K562 (cell line): ENCODE measurements at regions not wholly inside any gene's neighbourhood (a gene's known extent, or its start where the extent isn't known, plus 50 kb on each side); places are given as distances from the start of the nearest gene placed in this dataset.

Experiments used
- ATAC-seq: fragments of 200-7000 bp; cut with Tn5 transposase; 3 replicates; pipeline ENCODE4 v1.9.1; 2020; ENCODE audit warnings: moderate library complexity
- BruUV-seq: library from RNA; stranded (reverse); fragments of 400-500 nt; replicated peaks from 2 replicates; lab custom pipeline; 2021; lab: Mats Ljungman, UMichigan
- CTCF ChIA-PET: fragments of 300-600 bp; formaldehyde crosslinking; extraction: SDS; loops from one replicate; lab custom pipeline; 2021; ENCODE audit warnings: low intra/inter-chr PET ratio; lab: Yijun Ruan, JAX
- POLR2A ChIA-PET: fragments of 300-600, 350-650 bp; sonication (Branson Sonifier 250); formaldehyde crosslinking; extraction: SDS; loops from one replicate; lab custom pipeline; 2021; ENCODE audit warnings: antibody characterized with exemption, inconsistent platforms; lab: Yijun Ruan, JAX
- DNase-seq, 4 experiments: peaks; one replicate each; pipeline versions ENCODE4 v3.0.0 to v3.0.0-alpha.2; 2011 to 2018; ENCODE audit warnings: low spot score in 3 of 4, mixed read lengths in 3 of 4; ENCODE audit errors: extremely low read depth in 1 of 4
- FAIRE-seq: peaks from 2 replicates; lab custom pipeline; 2011; peaks lifted over from hg19 to GRCh38; lab: Jason Lieb, UNC
- H2AFZ ChIP-seq: 2 replicates; pipeline ENCODE4 v1.6.0; 2011; ENCODE audit warnings: low read depth, low read length, control low read depth, inconsistent platforms
- H3K27ac ChIP-seq: fragments of 200-600 bp; 3 replicates; pipeline ENCODE4 v1.8.0; 2011; ENCODE audit warnings: low read depth, mild to moderate bottlenecking, control low read depth, inconsistent platforms, low read length, moderate library complexity, mixed read lengths; ENCODE audit errors: extremely low read depth
- H3K27me3 ChIP-seq, 2 experiments: fragments of 300-600 bp in 1 of 2; 2 replicates in 1 of 2; 3 replicates in 1 of 2; pipeline versions ENCODE4 v1.6.0 to v1.8.0; 2011; ENCODE audit warnings: inconsistent platforms in 2 of 2, low read length in 2 of 2, mild to moderate bottlenecking in 1 of 2, mixed read lengths in 1 of 2, moderate library complexity in 1 of 2; ENCODE audit not compliant: control insufficient read depth in 2 of 2, insufficient read depth in 2 of 2
- H3K36me3 ChIP-seq: fragments of 300-600 bp; 3 replicates; pipeline ENCODE4 v1.8.0; 2011; ENCODE audit warnings: mild to moderate bottlenecking, low read length, inconsistent platforms; ENCODE audit not compliant: control insufficient read depth, insufficient read depth
- H3K4me1 ChIP-seq, 2 experiments: fragments of 200-600 bp in 1 of 2; replicated peaks in 1 of 2; 2 replicates in 1 of 2; 3 replicates in 1 of 2; pipeline versions ENCODE4 v1.5.1 to v1.8.0; 2011; ENCODE audit warnings: inconsistent platforms in 2 of 2, low read length in 2 of 2, mild to moderate bottlenecking in 1 of 2, mixed read lengths in 1 of 2, moderate library complexity in 1 of 2; ENCODE audit not compliant: control insufficient read depth in 2 of 2, insufficient read depth in 2 of 2
- H3K4me2 ChIP-seq: 2 replicates; pipeline ENCODE4 v1.6.1; 2011; ENCODE audit warnings: low read length, control low read depth, inconsistent platforms, mixed read lengths; ENCODE audit not compliant: insufficient read depth
- H3K4me3 ChIP-seq: fragments of 200-600 bp; sonication (generic), shearing (Covaris generic); 2 replicates; pipeline ENCODE4 v1.5.1; 2016; ENCODE audit warnings: control low read depth, inconsistent platforms
- H3K79me2 ChIP-seq: fragments of 200-600 bp; 3 replicates; pipeline ENCODE4 v1.8.0; 2011; ENCODE audit warnings: low read length, inconsistent platforms; ENCODE audit not compliant: control insufficient read depth, insufficient read depth
- H3K9ac ChIP-seq, 2 experiments: 2 replicates each; pipeline versions ENCODE4 v1.6.0 to v1.6.1; 2011; ENCODE audit warnings: low read depth in 2 of 2, low read length in 2 of 2, control low read depth in 1 of 2, inconsistent platforms in 1 of 2, mild to moderate bottlenecking in 1 of 2, mixed read lengths in 1 of 2; ENCODE audit not compliant: insufficient read depth in 1 of 2
- H3K9me1 ChIP-seq: one replicate; pipeline ENCODE4 v1.6.0; 2011; ENCODE audit warnings: inconsistent platforms, mild to moderate bottlenecking, low read length, moderate library complexity; ENCODE audit not compliant: control insufficient read depth, insufficient read depth
- H3K9me3 ChIP-seq: replicated peaks from 2 replicates; pipeline ENCODE4 v1.5.1; 2011; ENCODE audit warnings: low read depth, low read length, inconsistent platforms; ENCODE audit not compliant: control insufficient read depth, insufficient read depth
- H4K20me1 ChIP-seq: replicated peaks from 2 replicates; pipeline ENCODE4 v1.6.1; 2011; ENCODE audit warnings: low read length, inconsistent platforms, mixed read lengths; ENCODE audit not compliant: control insufficient read depth, insufficient read depth
- ARID2 ChIP-seq: fragments of 450-650 bp; IDR thresholded peaks from 2 replicates; pipeline ENCODE4 v1.6.1; 2017; ENCODE audit warnings: antibody characterized with exemption, mild to moderate bottlenecking
- BACH1 ChIP-seq: fragments of 200-800 bp; sonication (Bioruptor generic); IDR thresholded peaks from 2 replicates; pipeline ENCODE4 v1.6.1; 2016; ENCODE audit warnings: missing genetic modification characterization, missing compliant biosample characterization
- CBFA2T3 ChIP-seq: fragments of 450-650 bp; IDR thresholded peaks from 2 replicates; pipeline ENCODE4 v1.6.1; 2017
- CREM ChIP-seq: IDR thresholded peaks from 2 replicates; pipeline ENCODE4 v1.6.1; 2014; ENCODE audit warnings: antibody characterized with exemption, low read depth
- FOXK2 ChIP-seq, 2 experiments: fragments of 450-650 bp; IDR thresholded peaks in 1 of 2; conservative IDR thresholded peaks in 1 of 2; 2 replicates each; pipeline ENCODE4 v1.6.1; 2016; ENCODE audit warnings: low read depth in 2 of 2, mild to moderate bottlenecking in 1 of 2
- GABPA ChIP-seq: fragments of 200-800 bp; sonication (Bioruptor generic); conservative IDR thresholded peaks from 2 replicates; pipeline ENCODE4 v1.6.1; 2016; ENCODE audit warnings: low read depth, missing genetic modification characterization, missing compliant biosample characterization
- HMG20A ChIP-seq: fragments of 450-650 bp; formaldehyde crosslinking; conservative IDR thresholded peaks from 2 replicates; pipeline ENCODE4 v1.4.0; 2020; ENCODE audit warnings: mild to moderate bottlenecking, mixed read lengths
- LCOR ChIP-seq: sonication (generic); formaldehyde crosslinking; IDR thresholded peaks from 2 replicates; pipeline ENCODE4 v1.8.0; 2022; ENCODE audit warnings: mild to moderate bottlenecking, missing genetic modification reagents
- MTA2 ChIP-seq: fragments of 450-650 bp; IDR thresholded peaks from 2 replicates; pipeline ENCODE4 v1.6.1; 2016; ENCODE audit warnings: low read depth
- PHF21A ChIP-seq: fragments of 450-650 bp; IDR thresholded peaks from 2 replicates; pipeline ENCODE4 v1.6.1; 2017; ENCODE audit warnings: low read depth, borderline replicate concordance
- POU5F1 ChIP-seq: fragments of 150-350 bp; IDR thresholded peaks from 2 replicates; pipeline ENCODE4 v1.6.1; 2014; ENCODE audit warnings: borderline replicate concordance, low read length, low read depth, mild to moderate bottlenecking; ENCODE audit not compliant: partially characterized antibody
- PURB ChIP-seq: sonication (generic); formaldehyde crosslinking; IDR thresholded peaks from 2 replicates; pipeline ENCODE4 v1.9.0; 2021; ENCODE audit warnings: low read depth, mild to moderate bottlenecking, missing genetic modification reagents
- RHOXF2B ChIP-seq: fragments of 250-450 bp; sonication (Bioruptor Pico); conservative IDR thresholded peaks from 2 replicates; pipeline ENCODE4 v1.5.1; 2021
- TBP ChIP-seq: optimal IDR thresholded peaks from 2 replicates; pipeline ENCODE3; 2011; ENCODE audit warnings: low read depth, low read length, improper control_type of control experiment
- TFAM ChIP-seq: fragments of 250-450 bp; sonication (Bioruptor Pico); conservative IDR thresholded peaks from 2 replicates; pipeline ENCODE4 v1.5.0; 2021; ENCODE audit warnings: mild to moderate bottlenecking, moderate library complexity
- ZBTB5 ChIP-seq: fragments of 450-650 bp; IDR thresholded peaks from 2 replicates; pipeline ENCODE4 v1.6.1; 2017; ENCODE audit warnings: antibody characterized with exemption
- ZFP30 ChIP-seq: fragments of 250-450 bp; sonication (Bioruptor Pico); IDR thresholded peaks from 2 replicates; pipeline ENCODE4 v1.8.0; 2022; ENCODE audit warnings: moderate library complexity, mild to moderate bottlenecking, inconsistent platforms, borderline replicate concordance
- ZNF395 ChIP-seq: fragments of 200-800 bp; sonication (Bioruptor generic); IDR thresholded peaks from 2 replicates; pipeline ENCODE4 v1.6.1; 2017; ENCODE audit warnings: missing genetic modification characterization, missing compliant biosample characterization
- WGBS: fragments of 100-300 bp; shearing (Covaris generic); methylation state at CpG from one replicate; pipeline ENCODE4 v1.1.6; 2016; ENCODE audit warnings: low coverage, mixed read lengths; ENCODE audit not compliant: insufficient coverage; ENCODE audit errors: missing lambda C conversion rate; 5-methylcytosine and 5-hydroxymethylcytosine counted together
- in situ Hi-C: fragments of 300-500 bp; cut with MboI; formaldehyde crosslinking; loops from 4 replicates; pipeline ENCODE4 v1.15.0; 2018; ENCODE audit warnings: inconsistent platforms, mixed read lengths
- intact Hi-C: fragments of 100-400 bp; cut with micrococcal nuclease; formaldehyde crosslinking; loops from 2 replicates; pipeline ENCODE4 v1.14.2; 2022

- TF ChIP-seq ZNF395 (no peak), RHOXF2B (CRISPR knock-in tag) (no peak), ARID2 (no peak), GABPA (tag) (no peak), HMG20A (CRISPR knock-in tag) (no peak), PURB (CRISPR knock-in tag) (no peak), CREM (no peak)
Measured at GRCh38 chr4:45663003-45663402, 460.9 kb downstream of the GABRG1 start (continued).

- H3K79me2 ChIP-seq = no peaks in the 10 kb centered on the region
- no peaks in the 10 kb centered on the region for H3K9me1 ChIP-seq
- H3K36me3 ChIP-seq = no peaks in the 10 kb centered on the region
- H3K27ac ChIP-seq = no peak overlapping the region
- no TSS peak for BruUV-seq
- no peak overlapping the region for H3K4me3 ChIP-seq
- H4K20me1 ChIP-seq = no peaks in the 10 kb centered on the region
- ATAC-seq (no peak), DNase-seq (no peak), FAIRE-seq (no peak)
- POLR2A ChIA-PET = no interaction called here
- H3K4me1 ChIP-seq = no peaks in the 10 kb centered on the region
- CTCF ChIA-PET = no interaction called here
- no peaks in the 10 kb centered on the region for H3K27me3 ChIP-seq
- WGBS = 0% methylated on average over 3 of the region's 3 CpGs
- H3K9me3 ChIP-seq = no peaks in the 10 kb centered on the region
- in situ Hi-C loops (no loop called here), intact Hi-C loops (no loop called here)
- no peak overlapping the region for H3K9ac ChIP-seq
- H2AFZ ChIP-seq = no peak overlapping the region
- no peak overlapping the region for H3K4me2 ChIP-seq
- TF ChIP-seq PHF21A (no peak), BACH1 (tag) (no peak), ZBTB5 (no peak), ZFP30 (no peak), TBP (no peak), CBFA2T3 (no peak), LCOR (no peak), TFAM (CRISPR knock-in tag) (no peak), MTA2 (no peak), POU5F1 (no peak), FOXK2 (conservative IDR thresholded peaks at IDR 0.05 in 1 of 2, IDR thresholded peaks at IDR 0.05 in 1 of 2; ENCODE audit: low read depth in 2 of 2) (no peak)
Measured at GRCh38 chr4:45661893-45662292, 462.0 kb downstream of the GABRG1 start.
